ENCODE measurements at regions not wholly inside any gene's neighbourhood (a gene's known extent, or its start where the extent isn't known, plus 50 kb on each side); places are given as distances from the start of the nearest gene placed in this dataset.
"Not testable (repeated sequence)": the region's sequence is repeated elsewhere in the genome, so short reads cannot be mapped to it uniquely, and the experiment has no call there.

DNA sequence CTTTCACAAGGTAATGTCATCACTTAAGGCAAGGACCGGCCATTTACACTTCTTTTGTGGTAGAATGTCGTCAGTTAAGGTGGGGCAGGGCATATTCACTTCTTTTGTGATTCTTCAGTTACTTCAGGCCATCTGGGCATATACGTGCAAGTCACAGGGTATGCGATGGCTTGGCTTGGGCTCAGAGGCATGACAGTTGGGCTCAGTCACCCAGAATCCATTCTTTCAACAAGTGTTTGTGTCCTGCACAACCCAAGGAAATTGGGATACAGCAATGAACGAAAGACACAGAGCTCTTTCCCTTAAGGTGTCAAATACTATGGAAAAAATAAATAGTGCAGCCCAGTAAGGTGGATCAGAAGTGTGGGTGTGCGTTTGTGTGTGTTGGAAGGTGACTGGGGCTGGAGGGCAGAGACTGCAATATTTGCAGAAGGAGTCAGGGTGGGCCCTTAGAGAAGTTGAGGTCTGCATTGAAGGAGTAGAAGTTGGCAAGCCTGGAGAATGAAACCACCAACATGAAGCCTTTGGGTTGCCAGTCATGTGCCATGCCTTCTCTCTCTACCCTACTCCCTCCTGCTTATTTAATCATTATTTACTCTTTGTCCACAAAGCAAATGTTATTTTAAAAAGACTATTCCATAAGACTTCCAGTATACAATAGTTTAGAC, 222.8 kb upstream of the PRKCQ start:
- no peak for DNase-seq

DNA sequence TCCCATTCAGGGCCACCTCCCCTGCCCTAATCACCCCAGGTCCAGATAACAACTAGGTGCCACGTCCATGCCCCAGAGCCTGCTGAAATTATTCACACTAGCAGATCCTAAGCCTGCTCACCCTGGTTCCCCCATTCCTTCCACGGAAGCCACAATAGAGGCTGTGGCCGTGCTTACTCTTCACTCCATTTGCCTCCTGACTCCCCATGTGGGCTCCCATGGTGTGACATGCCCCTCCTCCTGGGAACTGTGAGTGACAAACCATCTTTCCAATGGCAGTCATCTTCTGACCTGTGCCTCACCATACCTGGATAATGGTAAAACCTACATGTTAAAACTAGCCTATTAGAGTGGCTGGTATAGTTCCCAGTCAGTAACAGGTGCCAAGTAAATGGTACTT, 216.2 kb upstream of the PRKCQ start:
- DNase-seq = no peak

DNA sequence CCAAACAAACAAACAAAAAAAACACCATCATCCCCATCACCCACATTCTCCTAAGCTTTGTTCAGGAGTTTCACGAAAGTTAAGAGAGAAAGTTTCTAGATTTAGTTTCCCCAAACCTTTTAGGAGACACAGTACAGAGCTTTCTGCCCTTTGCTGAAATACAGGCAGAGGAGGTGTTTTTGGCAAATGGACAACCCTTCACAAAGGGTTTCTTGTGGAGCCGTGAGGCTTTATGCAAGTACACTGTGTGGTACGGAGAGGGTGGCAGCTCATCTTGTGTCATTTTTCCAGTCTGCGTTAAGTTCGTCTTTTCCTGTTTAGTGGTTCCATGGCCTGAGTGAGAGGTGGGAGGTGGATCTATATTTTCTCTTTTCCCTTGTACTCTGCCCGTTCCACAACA, 215.5 kb upstream of the PRKCQ start:
- DNase-seq = no peak

DNA sequence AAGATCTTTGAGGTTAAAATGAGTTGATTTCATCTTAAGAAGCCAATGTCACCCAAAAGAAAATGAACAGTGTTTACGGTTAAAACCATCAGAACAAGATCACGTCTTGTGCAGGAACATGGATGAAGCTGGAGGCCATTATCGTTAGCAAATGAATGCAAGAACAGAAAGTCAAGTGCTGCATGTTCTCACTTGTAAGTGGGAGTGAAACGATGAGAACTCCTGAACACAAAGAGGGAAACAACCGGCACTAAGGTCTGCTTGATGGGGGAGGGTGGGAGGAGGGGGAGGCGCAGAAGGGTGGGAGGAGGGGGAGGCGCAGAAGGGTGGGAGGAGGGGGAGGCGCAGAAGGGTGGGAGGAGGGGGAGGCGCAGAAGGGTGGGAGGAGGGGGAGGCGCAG, 214.8 kb upstream of the PRKCQ start:
- DNase-seq = not testable (repeated sequence)

DNA sequence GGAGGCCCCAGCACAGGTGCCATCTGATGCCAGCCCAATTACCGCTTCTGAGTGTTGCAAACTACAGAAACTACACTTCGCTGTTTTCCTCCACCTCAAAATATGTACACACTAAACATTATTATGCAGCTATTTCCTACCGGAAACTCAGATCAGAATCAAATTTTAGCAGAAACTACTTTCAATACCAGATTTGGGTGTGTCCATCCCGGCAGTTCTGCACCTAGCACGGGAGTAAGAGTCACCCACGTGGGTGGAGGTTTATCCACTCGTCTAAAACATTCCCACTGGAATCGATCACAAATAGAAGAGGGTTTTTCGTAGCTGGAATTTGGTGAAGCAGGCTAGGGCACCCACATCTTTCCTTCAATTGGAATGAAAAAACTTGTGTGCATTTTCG, 214.4 kb upstream of the PRKCQ start:
- DNase-seq = no peak

DNA sequence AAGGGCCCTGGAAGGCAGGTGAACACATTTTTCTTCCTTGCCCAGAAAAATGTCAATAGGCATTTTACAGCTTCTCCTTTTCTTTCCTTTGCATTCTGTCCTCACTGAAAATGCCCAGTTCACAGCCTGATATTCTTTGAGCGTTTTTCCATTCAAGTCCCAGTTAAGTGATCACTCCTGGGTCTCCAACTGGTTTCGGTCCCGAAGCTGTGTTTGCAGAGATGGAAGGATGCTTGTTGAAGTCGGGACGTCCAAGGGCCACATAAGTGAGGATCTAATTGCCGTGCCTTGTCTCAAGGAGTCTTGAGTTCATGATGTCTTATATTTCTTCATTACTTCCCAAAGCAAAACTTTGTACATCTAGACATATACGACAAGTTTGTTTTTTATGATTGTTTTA, 208.7 kb upstream of the PRKCQ start:
- no peak for DNase-seq

DNA sequence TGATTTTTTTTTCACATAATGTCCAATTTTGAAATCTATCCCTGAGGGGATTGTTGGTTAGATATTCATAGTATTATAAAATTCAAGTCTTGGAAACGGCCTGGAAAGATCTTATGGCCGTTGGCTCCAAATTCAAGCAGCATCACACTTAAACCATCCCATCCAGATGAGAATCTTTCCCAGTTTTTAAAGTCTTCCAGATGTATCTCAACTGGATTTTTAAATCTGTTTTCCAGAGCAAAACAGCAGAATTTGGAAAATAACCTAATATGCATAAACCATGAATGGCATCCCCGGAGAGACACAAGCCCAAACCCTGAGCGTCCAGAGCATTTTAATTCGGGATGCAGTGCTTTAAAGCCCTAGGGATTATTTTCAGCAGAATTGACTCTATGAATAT, 208.2 kb upstream of the PRKCQ start:
- DNase-seq = no peak

DNA sequence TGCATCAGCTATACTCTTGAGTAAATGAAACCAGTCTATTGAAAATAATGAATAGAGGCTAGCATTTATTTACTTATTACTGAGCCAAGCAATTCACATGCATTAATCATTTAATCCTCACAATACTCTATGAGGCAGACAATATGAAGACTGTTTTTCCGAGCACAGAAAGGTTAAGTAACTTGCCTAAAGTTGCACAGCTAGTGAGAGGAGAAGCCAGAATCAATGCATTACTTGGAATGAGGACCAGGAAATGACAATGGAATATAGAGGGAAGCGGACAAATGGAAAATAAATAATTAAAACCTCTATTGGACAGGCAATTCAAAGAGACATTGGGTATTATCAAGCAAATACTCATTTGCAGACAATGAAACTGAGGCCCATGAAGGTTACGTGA, 207.6 kb upstream of the PRKCQ start:
- DNase-seq = no peak

DNA sequence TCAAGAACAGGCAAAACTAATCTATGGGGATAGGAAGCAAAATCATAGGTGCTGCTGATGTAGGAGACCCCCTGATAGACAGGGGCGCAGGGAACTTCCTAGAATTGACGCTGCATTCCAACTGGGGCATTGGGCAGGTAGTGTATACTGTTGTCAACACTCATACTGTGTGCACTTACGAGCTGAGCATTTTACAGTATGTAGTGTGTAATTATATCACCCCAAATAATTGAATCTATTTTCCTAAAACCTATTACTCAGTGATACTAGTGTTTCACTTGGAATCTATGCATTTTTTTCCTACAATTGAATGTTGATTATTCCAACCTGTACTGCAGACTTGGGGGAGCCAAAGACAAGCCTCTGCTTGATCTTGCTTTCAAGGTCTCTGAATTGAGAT, 207.0 kb upstream of the PRKCQ start:
- DNase-seq = no peak

DNA sequence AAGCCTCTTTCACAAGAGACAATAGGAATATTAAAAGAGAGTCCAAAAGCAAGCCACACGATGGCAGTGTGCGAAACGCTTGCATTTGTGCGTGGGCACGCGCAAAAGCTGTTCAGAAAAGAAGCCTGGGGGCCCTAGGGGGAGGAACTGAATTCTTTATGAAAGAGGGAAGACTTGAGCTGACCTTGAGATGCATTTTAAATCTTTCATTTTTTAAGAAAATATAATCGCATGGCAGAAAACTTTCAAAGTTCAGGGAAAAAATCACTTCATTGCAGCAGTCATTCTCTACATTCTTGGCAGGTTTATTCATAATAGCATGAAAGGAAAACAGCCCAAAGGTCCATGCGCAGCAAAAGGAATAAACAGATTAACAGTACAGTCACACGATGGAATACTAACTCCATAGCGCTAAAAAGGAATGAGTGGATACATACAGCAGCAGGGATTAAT, 206.5 kb upstream of the PRKCQ start:
- DNase-seq = no peak

DNA sequence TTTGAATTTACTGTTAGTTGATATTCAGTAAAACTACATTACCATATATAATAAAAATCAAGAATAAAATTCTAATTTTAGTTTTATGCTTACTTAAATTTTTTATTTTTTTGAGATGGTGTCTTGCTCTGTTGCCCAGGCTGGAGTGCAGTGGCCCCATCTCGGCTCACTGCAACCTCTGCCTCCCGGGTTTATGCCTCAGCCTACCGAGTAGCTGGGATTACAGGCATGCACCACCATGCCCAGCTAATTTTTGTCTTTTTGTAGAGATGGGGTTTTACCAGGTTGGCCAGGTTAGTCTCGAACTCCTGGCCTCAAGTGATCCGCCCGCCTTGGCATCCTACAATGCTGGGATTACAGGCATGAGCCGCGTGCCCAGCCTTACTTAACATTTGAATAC, 204.4 kb upstream of the PRKCQ start:
- DNase-seq = not testable (repeated sequence)

DNA sequence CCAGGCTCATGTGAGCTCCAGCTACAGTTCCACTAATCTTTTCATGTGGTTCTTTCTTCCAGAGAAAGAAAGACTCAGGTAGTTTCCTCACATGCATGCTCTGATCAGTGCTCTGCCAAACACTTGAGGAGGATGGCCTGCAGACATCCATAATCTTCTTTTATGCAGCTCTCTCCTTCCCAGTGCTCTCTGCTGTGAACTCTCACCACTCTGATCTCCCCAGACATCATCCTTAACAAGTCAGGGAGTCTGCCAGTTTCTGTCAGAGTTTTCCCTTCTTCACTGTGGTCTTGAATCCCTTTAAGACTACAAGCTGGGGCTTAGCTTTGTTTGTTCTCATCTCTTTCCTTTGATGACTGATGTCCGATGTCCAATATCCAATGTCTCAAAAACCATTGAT, 203.4 kb upstream of the PRKCQ start:
- DNase-seq = no peak

DNA sequence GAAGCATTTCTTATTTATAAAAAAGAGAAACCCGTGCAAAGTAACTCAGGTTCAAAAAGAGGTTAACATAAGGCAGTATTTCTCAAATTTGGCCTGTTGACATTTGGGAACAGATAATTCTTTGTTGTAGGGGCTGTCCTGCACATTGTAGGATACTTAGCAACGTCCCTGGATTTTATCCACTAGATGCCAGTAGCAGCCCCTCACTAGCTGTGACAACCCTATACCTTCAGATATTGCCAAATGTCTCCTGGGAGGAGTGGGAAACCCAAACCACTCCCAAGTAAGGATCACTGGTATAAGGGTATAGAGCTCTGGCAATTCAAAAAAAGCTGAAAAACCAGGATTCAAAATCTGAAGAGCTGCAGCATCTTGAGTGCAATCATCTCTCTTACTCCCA, 202.3 kb upstream of the PRKCQ start:
- no peak for DNase-seq

DNA sequence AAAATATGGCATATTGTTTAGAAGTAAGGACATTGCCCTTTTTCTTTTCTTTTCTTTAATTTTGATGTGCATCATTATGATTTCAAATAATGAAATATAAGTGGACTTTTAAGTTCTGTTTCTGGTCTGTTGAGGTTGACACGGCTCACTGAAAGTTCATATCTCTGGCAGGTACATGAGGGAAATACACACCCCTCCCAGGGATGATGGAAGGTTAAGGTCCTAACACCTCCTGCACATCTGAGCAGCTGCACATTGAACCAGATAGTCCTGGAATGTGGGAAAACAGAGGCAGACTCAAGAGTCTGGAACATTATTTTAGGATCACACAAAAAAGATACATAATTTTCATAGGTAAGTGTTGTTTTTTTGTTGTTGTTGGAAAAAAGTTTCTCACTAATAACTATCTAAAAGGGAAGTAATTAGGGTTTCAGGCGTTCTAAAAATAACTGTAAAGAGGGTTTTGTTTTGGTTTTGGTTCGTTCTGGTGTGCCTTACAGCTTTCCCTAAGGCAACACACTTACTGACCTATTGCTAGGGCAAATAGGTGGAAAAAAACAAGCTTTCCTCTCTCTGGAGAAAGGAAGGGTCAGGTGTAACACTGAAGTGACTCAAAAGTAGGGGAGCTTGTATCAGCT, 201.2 kb upstream of the PRKCQ start:
- DNase-seq = no peak

DNA sequence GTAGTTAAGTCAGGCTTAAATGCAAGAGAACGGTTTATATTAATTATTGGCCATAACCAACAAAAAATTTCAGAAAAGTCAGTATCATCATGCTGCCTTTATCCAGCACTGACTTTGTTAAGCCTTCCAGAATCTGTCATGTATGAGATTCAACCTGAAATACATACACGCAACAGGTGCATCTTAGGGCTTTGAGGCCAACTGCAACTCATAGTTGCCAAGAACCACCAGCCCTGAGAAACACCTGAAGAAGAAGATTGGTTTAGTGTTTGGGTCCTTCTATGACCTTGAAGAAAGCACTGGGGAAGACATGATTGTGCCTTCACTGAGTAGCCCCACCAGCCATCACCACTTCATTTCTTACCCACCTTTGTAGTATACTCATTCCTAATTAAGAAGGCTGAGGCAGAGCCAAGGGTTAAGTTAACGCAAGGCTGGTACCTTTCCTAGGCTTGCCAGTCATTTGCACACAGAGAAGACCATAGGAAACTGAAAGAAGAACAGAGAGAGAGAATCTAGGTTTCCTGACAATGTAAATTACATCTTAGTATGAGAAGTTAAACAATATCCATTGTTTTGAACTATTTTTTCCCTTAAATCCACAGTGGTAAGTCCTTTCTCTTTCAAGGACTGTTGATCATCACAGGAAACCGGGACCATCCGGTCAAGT, 200.1 kb upstream of the PRKCQ start:
- DNase-seq = no peak

DNA sequence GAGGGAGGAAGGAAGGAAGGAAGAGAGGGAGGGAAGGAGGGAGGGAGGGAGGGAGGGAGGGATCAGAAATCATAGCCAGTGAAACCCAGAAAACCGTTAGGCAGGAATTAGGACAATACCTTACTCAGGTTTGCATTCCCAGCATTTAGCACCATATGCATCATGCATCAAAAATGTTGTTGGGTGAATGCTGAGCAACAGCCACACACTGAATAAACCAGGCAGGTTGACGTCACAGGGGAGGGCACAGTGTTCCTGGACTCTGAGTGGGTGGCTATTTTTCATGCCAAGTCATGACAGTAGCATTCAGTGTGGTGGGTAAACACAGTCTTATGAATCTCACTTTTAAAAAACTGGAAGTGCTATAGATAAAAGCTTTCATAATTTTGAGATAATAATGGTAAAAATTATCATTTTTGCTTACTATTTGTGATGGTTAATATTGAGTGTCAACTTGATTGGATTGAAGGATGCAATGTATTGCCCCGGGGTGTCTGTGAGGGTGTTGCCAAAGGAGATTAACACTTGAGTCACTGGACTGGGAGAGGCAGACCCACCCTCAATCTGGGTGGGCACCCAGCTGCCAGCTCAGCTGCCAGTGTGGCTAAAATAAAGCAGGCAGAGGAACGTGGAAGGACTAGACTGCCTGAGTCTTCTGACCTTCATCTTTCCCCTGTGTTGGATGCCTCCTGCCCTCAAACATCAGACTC, 199.1 kb upstream of the PRKCQ start:
- DNase-seq = no peak

DNA sequence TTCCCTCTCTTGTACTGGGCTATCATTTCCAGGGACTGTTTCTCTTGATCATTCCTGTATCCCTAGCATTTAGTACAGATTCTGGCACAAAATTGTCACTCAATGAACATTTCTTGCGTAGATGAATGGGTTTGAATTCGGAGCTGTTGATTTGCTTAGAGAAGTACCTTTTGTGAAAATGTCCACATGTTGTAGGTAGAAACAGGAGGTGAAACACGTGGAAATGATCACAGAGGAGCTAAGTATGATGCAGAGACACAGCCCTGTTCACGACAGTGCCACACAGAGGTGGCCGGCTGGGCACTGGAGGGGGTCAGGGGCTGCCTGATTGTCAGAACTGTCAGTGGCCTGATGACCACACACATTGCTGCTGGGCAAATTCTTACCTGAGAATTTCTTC, 196.1 kb upstream of the PRKCQ start:
- no peak for DNase-seq

DNA sequence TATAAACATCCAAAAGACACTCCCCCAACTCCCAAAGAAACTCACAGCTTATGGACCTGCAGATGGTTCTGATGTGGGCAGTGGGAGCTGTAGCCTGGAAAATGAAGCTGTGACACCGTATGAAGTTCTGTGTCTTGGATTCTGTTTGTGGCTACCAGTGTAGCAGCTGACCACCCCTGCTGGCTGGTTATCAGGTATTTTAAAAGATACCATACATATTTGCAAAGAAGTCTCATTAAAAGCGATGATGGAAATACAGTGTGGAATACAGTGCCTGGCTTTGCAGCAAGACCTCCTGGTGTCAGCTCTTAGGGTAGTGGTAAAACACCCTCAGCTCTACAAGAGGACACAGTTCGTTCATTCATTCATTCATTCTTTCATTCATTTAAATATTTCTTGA, 194.3 kb upstream of the PRKCQ start:
- DNase-seq = no peak

DNA sequence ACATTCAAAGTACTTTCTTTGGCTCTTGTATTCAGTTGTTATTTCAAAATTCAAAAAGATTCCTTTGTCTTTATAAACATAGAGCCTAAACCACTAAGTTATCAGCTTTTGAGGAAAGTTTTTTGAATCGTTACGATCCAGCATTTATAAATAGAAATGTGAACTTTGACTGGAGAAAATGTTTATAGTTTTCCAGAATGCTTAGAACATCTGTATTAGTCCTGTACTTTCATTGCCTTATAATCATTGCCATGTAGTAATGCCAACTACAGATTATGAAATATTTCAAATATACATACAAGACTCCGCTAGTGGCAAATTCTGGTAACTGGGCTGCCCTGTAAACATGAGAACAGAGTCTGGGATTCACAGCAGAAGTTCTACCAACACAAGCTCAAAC, 191.3 kb upstream of the PRKCQ start:
- DNase-seq = no peak

DNA sequence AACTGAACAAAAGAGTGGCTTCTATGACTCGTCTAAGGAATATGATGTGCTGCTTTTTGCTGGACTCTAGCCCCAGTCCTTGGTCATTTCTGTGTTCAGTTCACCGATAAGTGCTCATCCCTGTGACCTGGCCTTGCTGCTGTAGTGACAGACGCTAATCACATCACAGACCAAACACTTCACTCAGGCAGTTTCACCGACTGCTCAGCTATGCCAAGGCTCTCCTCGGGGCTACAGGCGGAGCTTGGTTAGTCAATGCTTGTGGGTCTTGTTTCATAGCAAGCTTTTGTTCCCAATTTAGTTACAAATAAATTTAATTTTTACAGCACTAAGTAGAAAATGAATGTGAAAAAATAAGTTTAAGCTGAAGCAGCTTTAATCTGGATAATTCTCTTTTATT, 190.8 kb upstream of the PRKCQ start:
- DNase-seq = no peak

DNA sequence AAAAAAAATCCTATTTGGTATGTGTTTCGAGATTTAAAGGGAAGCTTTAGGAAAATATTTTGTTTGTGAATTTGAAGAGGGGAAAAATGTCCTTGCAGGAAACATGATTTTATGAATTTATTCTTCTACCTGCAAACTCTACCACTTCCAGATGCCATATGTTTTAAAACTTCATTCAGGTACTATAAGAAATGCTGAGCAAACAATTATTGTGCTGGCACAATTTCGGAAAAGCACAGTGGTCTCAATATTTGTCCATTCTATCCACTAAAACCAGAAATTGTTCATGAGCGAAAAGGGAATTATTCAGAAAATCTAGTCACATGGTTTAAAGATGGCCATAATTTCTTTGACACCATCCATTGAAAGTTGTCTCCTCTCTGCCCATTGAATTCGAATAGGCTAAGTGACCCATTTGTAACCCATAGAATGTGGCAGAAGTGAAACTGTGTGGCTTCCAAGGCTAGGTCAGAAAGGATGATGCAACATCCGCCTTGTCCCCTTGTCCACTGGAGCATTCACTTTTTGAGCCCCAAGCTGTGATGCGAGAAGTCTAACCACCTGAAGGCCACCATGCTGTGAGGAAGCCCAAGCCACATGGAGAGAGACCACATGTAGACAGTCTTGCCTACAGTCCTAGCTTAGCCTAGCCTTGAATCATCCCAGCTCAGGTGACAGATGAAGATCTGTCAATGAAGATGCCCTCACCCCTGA, 189.8 kb upstream of the PRKCQ start:
- no peak for DNase-seq

DNA sequence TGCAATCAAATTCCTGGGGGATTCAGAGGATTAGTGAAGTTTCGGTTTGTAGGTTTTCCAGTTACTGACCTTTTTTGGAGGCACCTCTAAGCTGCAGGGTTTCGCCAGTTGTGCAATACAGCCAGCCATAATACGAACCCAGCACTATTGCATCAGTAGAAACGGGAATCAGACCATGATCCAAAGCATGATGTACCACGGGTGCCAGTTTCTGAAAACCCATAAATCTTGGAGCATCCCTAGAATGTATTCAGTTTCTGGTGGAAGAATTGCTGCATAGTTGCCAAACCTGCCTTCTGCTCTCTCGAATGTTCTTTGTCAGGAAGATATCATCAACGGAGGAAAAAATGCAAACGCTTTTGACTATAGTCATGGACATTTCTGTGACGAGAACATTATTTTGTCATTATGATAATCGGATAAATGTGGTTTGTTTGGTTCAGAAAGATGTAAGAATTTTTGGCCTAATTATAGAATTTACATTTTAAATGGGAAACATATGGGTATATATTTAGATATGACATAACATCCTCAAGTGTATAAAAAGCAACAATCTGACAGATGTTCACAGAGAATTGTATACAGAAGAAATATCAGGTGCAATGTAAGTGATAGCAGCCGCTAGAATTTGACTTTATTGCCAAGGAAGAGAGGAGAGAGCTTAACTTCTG, 186.2 kb upstream of the PRKCQ start:
- no peak for DNase-seq

DNA sequence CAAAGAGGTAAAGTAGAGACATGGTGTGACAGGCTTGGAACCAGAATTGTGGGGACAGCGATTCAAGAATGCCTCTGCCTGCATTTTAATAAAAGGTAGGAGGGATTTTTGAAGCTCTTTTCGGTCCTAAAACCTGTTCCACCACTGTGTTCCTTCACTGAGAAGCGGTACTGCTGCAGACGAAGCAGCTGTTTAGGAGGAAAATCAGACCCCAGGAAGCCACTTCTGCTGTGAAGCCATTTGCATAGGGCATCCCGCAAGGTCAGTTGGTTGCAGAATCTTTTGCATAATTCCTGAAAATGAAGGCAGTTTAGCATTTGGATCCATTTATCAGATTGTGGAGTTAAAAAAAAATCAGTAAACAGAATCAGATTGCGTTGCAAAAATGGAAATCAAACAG, 183.3 kb upstream of the PRKCQ start:
- no peak for DNase-seq
